HepG2 (cell line): ENCODE measurements at regions not wholly inside any gene's neighbourhood (a gene's known extent, or its start where the extent isn't known, plus 50 kb on each side); places are given as distances from the start of the nearest gene placed in this dataset.
"Not testable (repeated sequence)": the region's sequence is repeated elsewhere in the genome, so short reads cannot be mapped to it uniquely, and the experiment has no call there.

ENCODE experiments used
- BATF2 ChIP-seq: sonication (generic); formaldehyde crosslinking; IDR thresholded peaks from 2 replicates; pipeline ENCODE4 v1.8.0; 2022; ENCODE audit warnings: mild to moderate bottlenecking, missing genetic modification reagents, moderate library complexity
- MAX ChIP-seq: IDR thresholded peaks from 2 replicates; pipeline ENCODE4 v1.6.1; 2012; ENCODE audit warnings: inconsistent platforms
- MTF1 ChIP-seq: sonication (generic); formaldehyde crosslinking; IDR thresholded peaks from 2 replicates; pipeline ENCODE4 v1.5.0; 2020; ENCODE audit warnings: missing genetic modification reagents
- MYNN ChIP-seq: sonication (generic); formaldehyde crosslinking; IDR thresholded peaks from 2 replicates; pipeline ENCODE4 v1.4.0; 2020; ENCODE audit warnings: mild to moderate bottlenecking, low read depth, missing genetic modification reagents
- POGK ChIP-seq: sonication (generic); formaldehyde crosslinking; conservative IDR thresholded peaks from 2 replicates; pipeline ENCODE4 v1.8.0; 2022; ENCODE audit warnings: mild to moderate bottlenecking, moderate library complexity, missing genetic modification reagents
- POLR2AphosphoS5 ChIP-seq: IDR thresholded peaks from 2 replicates; pipeline ENCODE4 v1.6.1; 2012; ENCODE audit warnings: low read depth, low read length
- SP4 ChIP-seq: sonication (generic); formaldehyde crosslinking; IDR thresholded peaks from 2 replicates; pipeline ENCODE4 v1.8.1; 2023; ENCODE audit warnings: mild to moderate bottlenecking, missing genetic modification reagents
- ZBTB34 ChIP-seq: sonication (generic); formaldehyde crosslinking; IDR thresholded peaks from 2 replicates; pipeline ENCODE4 v1.8.0; 2022; ENCODE audit warnings: mild to moderate bottlenecking, missing genetic modification reagents
- ZC3H13 ChIP-seq: sonication (generic); formaldehyde crosslinking; IDR thresholded peaks from 2 replicates; pipeline ENCODE4 v1.8.1; 2023; ENCODE audit warnings: mild to moderate bottlenecking, missing genetic modification reagents, moderate library complexity
- ZNF138 ChIP-seq: sonication (generic); formaldehyde crosslinking; IDR thresholded peaks from 2 replicates; pipeline ENCODE4 v1.5.0; 2020; ENCODE audit warnings: mild to moderate bottlenecking, low read depth, missing genetic modification reagents
- ZNF704 ChIP-seq: sonication (generic); formaldehyde crosslinking; IDR thresholded peaks from 2 replicates; pipeline ENCODE4 v1.8.1; 2023; ENCODE audit warnings: mild to moderate bottlenecking, inconsistent platforms, moderate library complexity, missing genetic modification reagents, borderline replicate concordance
- TF ChIP-seq, protein P1 (sequence below): sonication (generic); formaldehyde crosslinking; IDR thresholded peaks from 2 replicates; pipeline ENCODE4 v1.5.0; 2020; ENCODE audit warnings: mild to moderate bottlenecking, missing genetic modification reagents, moderate library complexity

DNA sequence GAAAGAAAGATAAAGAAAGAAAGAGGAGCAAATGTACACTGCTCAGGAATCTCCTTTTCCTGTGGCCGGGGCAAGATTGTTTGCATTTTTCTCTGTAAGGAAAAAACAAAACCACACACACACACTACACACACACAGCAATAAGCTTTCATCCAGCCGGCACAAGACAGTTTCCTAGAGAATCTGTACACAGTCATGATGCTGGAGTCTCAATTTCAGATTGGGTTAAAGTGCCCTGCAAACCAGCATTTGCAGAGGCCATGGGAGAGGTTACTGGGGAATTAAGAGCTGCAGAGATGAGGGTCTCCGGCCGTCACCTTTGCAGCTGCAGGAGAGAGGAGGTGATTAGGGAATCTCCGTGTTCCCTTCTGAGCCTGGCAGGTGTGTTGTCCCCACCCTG, 1607.5 kb downstream of the RPIA start:
- TF ChIP-seq, protein P1, sequence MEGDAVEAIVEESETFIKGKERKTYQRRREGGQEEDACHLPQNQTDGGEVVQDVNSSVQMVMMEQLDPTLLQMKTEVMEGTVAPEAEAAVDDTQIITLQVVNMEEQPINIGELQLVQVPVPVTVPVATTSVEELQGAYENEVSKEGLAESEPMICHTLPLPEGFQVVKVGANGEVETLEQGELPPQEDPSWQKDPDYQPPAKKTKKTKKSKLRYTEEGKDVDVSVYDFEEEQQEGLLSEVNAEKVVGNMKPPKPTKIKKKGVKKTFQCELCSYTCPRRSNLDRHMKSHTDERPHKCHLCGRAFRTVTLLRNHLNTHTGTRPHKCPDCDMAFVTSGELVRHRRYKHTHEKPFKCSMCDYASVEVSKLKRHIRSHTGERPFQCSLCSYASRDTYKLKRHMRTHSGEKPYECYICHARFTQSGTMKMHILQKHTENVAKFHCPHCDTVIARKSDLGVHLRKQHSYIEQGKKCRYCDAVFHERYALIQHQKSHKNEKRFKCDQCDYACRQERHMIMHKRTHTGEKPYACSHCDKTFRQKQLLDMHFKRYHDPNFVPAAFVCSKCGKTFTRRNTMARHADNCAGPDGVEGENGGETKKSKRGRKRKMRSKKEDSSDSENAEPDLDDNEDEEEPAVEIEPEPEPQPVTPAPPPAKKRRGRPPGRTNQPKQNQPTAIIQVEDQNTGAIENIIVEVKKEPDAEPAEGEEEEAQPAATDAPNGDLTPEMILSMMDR (CRISPR knock-in tag): not testable (repeated sequence)
- TF ChIP-seq MYNN (CRISPR knock-in tag); POLR2AphosphoS5; ZBTB34; ZNF704; POGK (CRISPR knock-in tag); SP4 (CRISPR knock-in tag); MTF1 (CRISPR knock-in tag); ZC3H13 (CRISPR knock-in tag); ZNF138 (CRISPR knock-in tag); BATF2 (CRISPR knock-in tag); MAX: not testable (repeated sequence)
